GM12864 (cell line): ENCODE measurements at regions not wholly inside any gene's neighbourhood (a gene's known extent, or its start where the extent isn't known, plus 50 kb on each side); places are given as distances from the start of the nearest gene placed in this dataset.

Source experiments
- DNase-seq: peaks from one replicate; pipeline ENCODE4 v3.0.0-alpha.2; 2011; ENCODE audit warnings: low read depth
- H3K4me3 ChIP-seq: 2 replicates; pipeline ENCODE4 v1.5.1; 2011; ENCODE audit warnings: mild to moderate bottlenecking, low read depth, low read length, control low read depth
- CTCF ChIP-seq: IDR thresholded peaks from 2 replicates; pipeline ENCODE4 v1.5.1; 2011; ENCODE audit warnings: low read depth, mild to moderate bottlenecking, moderate library complexity, low read length, control low read depth, inconsistent platforms; ENCODE audit errors: missing control alignments

- no peak for DNase-seq
- H3K4me3 ChIP-seq = no peak overlapping the region
- TF ChIP-seq CTCF = no peak
Observed at GRCh38 chr5:40405996-40406740, 273.5 kb upstream of the PTGER4 start.

- no peak for TF ChIP-seq CTCF
- H3K4me3 ChIP-seq = no peak overlapping the region
- no peak for DNase-seq
Observed at GRCh38 chr5:40405230-40405629, 274.5 kb upstream of the PTGER4 start.

- DNase-seq = no peak
- H3K4me3 ChIP-seq = no peak overlapping the region
- TF ChIP-seq CTCF = no peak
Observed at GRCh38 chr5:40404613-40405012, 275.1 kb upstream of the PTGER4 start.

- DNase-seq = no peak
Observed at GRCh38 chr5:40402007-40402364, 277.7 kb upstream of the PTGER4 start.

GRCh38 chr5:40401284-40402006, 278.3 kb upstream of the PTGER4 start:
- DNase-seq = no peak

More at GRCh38 chr5:40402007-40402364, 277.7 kb upstream of the PTGER4 start:
- TF ChIP-seq CTCF = no peak
- H3K4me3 ChIP-seq = no peak overlapping the region

GRCh38 chr5:40400245-40400644, 279.5 kb upstream of the PTGER4 start:
- H3K4me3 ChIP-seq = no peak overlapping the region
- DNase-seq = no peak
- TF ChIP-seq CTCF = no peak

More at GRCh38 chr5:40401284-40402006, 278.3 kb upstream of the PTGER4 start:
- no peak for TF ChIP-seq CTCF
- no peak overlapping the region for H3K4me3 ChIP-seq
